NK-92 (cell line): ENCODE measurements at regions not wholly inside any gene's neighbourhood (a gene's known extent, or its start where the extent isn't known, plus 50 kb on each side); places are given as distances from the start of the nearest gene placed in this dataset.

Experiments
- DNase-seq: peaks from one replicate; lab custom pipeline; 2025; ENCODE audit not compliant: unreplicated experiment; lab: John Stamatoyannopoulos, UW

- DNase-seq = no peak
Measured at GRCh38 chr22:49112661-49113626, 714.7 kb downstream of the BRD1 start.

DNA sequence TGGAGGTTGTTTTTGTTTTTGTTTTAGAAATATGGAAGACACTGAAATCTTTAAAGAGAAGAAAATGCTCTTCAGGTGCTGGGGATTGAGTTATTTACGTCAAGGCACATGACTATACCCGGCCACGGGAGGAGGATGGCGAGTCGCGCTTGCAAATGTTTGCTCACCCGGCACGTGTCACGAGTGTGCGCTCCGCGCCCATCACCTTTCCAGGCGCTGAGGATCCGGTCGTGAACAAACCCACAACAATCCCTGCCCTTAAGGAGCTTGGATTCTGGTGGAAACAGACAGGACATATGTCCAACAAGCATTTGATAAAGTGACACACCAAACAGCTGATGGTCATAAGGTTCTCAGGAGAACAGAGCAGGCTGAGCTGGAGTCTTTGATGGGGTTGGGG lies 715.5 kb downstream of the BRD1 start:
- no peak for DNase-seq

GRCh38 chr22:49111085-49111484 lies 716.6 kb downstream of the BRD1 start:
- no peak for DNase-seq

DNA sequence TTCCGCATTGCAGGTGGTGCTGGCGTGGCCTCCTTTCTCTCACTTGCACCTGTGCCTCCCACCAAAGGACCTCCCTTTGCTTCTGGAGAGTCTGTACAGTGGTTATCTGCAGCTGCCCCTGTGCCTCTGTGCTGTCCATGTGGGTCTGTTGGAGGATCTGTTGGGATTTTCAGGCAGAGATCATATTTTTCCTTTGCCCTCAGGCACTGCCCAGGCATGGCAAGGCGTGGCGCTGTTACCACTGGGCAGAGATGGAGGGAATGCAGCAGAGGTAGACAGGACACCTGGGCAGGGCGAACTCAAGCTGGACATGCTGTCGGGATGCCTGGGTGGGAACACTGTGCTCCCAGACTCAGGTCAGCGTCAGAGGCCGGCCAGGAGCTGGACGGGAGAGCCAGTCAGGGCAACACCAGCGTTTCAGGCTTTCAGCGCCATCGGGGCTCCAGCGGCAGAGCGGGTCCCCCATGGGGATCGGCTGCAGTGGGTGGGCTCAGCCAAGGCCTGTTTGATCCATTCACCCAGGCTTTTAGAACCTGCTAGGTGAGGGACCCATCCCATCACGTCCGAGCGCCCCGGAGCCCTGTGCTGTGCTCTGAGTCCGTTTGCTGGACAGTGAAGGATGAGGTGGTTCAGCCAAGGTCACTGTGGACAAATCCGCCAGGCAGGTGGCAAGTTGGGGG lies 718.9 kb downstream of the BRD1 start:
- DNase-seq = no peak

GRCh38 chr22:49107961-49108530 lies 719.6 kb downstream of the BRD1 start:
- no peak for DNase-seq

DNA sequence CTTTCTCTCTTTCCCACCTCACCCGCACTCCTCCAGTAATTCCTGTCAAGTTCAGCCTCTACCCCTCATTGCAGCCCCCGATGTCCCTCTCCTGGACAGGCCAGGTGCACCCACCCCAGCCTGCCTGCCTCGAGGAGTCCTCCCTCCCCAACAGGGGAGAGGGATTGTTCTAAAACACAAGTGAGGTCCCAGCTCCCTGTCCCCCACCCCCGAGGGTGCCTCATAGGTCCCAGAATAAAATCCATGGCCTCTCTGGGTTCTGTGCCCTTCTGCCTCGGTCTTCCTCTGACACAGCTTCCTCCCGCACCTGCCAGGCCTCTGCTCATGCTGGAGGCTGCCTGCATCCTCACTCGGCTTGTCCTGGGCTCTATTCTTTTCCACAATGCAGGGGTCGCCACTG lies 720.1 kb downstream of the BRD1 start:
- no peak for DNase-seq

DNA sequence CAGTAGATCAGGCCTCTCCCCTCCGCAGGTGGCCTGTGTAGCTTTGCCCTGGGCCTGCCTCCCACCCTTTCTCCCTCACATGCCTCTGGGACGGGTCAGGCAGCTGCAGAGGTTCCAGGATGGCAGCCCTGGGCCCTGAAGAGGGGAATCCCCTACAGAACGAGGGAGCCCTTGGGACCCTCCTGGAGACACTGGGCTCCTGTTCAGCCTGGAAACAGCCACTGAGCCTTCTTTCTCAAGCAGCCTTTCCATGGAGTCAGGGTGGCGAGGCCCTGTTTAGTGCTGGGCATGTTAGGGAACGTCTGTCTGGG lies 720.9 kb downstream of the BRD1 start:
- no peak for DNase-seq

DNA sequence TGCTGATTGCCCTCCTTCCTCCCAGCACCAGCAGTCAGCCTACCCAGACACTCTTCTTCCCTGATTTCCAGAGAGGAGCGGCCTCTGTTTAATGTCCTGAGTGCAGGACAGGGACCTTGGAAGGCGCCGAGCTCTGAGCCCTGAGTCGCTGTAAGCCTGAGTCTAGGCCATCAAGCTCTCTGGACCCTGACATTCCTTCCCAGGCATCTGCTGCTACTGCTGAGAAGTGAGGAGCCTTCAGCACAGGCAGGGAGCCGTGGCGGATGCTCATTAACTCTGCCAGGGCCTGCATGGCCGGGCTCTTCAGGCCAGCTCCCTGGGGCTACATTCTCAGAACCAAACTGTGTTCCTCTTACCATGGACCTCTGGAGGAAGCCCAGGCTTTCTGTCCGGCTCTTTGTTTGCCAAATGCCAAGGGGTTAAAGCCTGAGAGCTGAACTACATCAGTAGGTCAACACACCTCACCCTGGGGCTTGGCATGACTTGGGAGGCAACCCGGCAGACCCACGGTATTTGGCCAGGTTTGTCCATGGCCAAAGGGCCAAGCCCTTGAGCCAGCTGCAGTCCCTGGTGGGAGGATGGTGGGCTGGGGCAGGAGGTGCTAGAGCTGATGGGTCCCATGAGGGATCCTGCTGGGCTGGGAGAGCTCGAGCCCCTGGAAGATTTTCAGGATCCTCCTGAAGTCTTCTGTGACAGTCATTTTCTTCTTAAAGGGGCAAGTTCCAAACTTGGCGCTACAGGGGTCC lies 721.4 kb downstream of the BRD1 start:
- no peak for DNase-seq

GRCh38 chr22:49104434-49104833 lies 723.2 kb downstream of the BRD1 start:
- no peak for DNase-seq

DNA sequence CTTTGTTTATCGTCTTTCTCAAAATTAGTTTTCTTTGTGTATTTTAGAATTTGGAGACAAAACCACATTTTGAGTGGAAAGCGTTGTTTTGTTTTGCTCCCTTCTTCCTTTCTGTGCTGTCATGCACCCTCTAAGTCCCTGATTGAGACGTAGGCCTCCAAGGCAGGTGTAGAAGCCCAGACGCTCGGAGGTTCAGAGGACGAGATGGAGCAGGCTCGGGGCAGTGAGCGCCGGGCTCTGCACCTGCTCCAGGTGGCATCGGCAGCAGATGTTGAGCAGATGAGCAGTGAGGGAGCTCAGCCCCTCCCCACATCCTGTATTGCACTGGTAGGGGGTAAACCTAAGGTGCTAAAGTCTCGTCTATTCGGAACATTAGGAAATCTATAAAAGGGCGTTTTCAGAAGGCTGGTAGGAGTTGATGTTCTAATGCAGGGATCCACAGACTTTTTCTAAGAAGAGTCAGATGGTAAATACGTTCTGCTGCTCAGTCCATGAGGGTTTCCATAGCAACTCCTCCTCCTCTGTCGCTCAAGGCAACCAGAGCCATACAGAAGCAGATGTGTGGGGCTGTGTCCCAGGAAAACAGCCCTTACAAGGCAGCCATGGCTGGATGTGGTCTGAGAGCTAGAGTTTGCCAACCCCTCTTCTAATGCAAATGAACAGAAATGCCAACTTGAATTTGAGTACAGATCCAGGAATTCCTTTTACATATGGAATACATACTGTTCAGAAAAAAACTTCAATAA lies 724.2 kb downstream of the BRD1 start:
- no peak for DNase-seq

GRCh38 chr22:49102367-49102766 lies 725.3 kb downstream of the BRD1 start:
- no peak for DNase-seq

- DNase-seq = no peak
Measured at GRCh38 chr22:49101873-49102272, 725.8 kb downstream of the BRD1 start.

- DNase-seq = no peak
Measured at GRCh38 chr22:49101225-49101624, 726.4 kb downstream of the BRD1 start.

DNA sequence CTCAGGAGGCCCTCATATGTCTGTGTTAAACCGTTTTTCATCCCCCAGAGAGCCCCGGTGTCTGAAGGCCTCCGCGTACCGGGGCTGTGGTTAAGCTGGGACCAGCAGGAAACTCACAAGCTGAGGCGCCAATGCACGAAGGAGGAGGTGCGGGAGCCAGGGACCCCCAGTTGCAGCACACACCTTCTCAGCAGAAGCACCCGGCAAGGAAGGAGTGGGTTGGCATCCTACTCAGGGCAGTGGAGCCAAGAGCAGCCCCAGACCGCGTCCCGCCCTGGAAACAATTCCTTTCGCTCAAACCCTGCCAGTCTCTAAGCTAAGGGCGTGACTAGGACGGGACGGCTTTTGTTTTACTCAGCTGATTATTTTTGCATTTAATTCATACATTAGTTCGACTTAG lies 726.9 kb downstream of the BRD1 start:
- no peak for DNase-seq

- DNase-seq = no peak
Measured at GRCh38 chr22:49100316-49100715, 727.4 kb downstream of the BRD1 start.

GRCh38 chr22:49099496-49100124 lies 728.1 kb downstream of the BRD1 start:
- no peak for DNase-seq

- no peak for DNase-seq
Measured at GRCh38 chr22:49099089-49099488, 728.6 kb downstream of the BRD1 start.

- no peak for DNase-seq
Measured at GRCh38 chr22:49097966-49098365, 729.7 kb downstream of the BRD1 start.

DNA sequence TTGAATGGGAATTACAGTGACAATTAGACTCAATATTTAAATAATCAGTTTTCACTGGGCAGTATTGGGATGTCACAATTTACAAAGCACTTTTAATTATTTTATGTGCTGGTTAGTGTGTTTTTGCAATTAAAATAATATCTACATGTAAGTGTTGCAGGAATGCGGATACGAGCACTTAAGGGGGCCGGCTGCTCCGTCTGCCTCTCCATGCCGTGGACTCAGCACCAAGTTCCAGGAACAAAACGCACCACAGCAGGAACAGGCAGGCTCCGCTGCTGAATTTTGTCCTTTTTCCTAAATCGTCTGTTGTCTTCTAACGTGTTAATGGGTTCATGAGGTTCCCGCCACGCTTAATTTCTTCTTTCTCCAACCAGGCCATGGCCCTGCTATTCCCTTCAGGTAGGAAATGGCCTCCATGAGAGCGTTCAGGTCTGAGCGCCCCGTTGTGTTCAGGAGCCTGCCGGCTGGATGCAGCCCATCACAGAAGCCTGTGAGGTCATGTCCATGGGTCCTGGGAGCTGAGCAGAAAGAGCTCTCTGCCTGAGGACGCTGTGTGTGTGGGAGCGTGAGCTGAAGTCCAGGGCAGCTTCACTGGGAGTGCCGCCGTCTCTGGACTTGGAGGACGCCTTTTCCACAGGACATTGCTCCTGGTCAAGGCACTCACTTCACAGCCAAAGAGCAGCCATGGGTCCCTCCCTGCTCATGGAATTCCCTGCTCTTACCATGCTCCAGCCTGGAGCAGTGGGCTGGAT lies 730.3 kb downstream of the BRD1 start:
- DNase-seq = no peak

- DNase-seq = no peak
Measured at GRCh38 chr22:49096476-49096875, 731.2 kb downstream of the BRD1 start.
